GM12878 (cell line): ENCODE measurements at regions not wholly inside any gene's neighbourhood (a gene's known extent, or its start where the extent isn't known, plus 50 kb on each side); places are given as distances from the start of the nearest gene placed in this dataset.

Experiments
- ATAC-seq: fragments of 200-7000 bp; cut with Tn5 transposase; 3 replicates; pipeline ENCODE4 v1.9.1; 2020; ENCODE audit warnings: mild to moderate bottlenecking, moderate library complexity
- BruUV-seq: library from RNA; stranded (reverse); fragments of 400-500 nt; replicated peaks from 2 replicates; lab custom pipeline; 2021; lab: Mats Ljungman, UMichigan
- CTCF ChIA-PET: fragments of 300-600 bp; sonication (Branson Sonifier 250); formaldehyde crosslinking; extraction: SDS; loops from one replicate; lab custom pipeline; 2021; ENCODE audit warnings: inconsistent platforms; lab: Yijun Ruan, JAX
- POLR2A ChIA-PET: fragments of 350-600 bp; formaldehyde crosslinking; extraction: SDS; loops from one replicate; lab custom pipeline; 2021; ENCODE audit warnings: inconsistent platforms; lab: Charles Lee
- RAD21 ChIA-PET: fragments of 300-600 bp; sonication (Branson Sonifier 250); formaldehyde crosslinking; loops from one replicate; lab custom pipeline; 2023; ENCODE audit warnings: antibody characterized with exemption; ENCODE audit not compliant: unreplicated experiment; lab: Charles Lee
- SMC1A ChIA-PET: fragments of 300-600 bp; sonication (Branson Sonifier 250); formaldehyde crosslinking; loops from one replicate; lab custom pipeline; 2023; ENCODE audit not compliant: unreplicated experiment, uncharacterized antibody; lab: Charles Lee
- DNase-seq: peaks from one replicate; pipeline ENCODE4 v3.0.0-alpha.2; 2011; ENCODE audit warnings: low read depth, low spot score
- FAIRE-seq: peaks from 3 replicates; lab custom pipeline; 2011; peaks lifted over from hg19 to GRCh38; lab: Jason Lieb, UNC
- H2AFZ ChIP-seq: 2 replicates; pipeline ENCODE4 v1.6.0; 2011; ENCODE audit warnings: low read depth, low read length, control low read depth; ENCODE audit not compliant: control insufficient read depth
- H3K27ac ChIP-seq: 2 replicates; pipeline ENCODE4 v1.5.1; 2011; ENCODE audit warnings: control low read depth; ENCODE audit not compliant: control insufficient read depth, insufficient read depth
- H3K27me3 ChIP-seq, 2 experiments: replicated peaks in 1 of 2; 2 replicates each; pipeline versions ENCODE4 v1.6.0 to v1.6.1; 2011; ENCODE audit warnings: low read length in 1 of 2; ENCODE audit not compliant: control insufficient read depth in 2 of 2, insufficient read depth in 2 of 2
- H3K36me3 ChIP-seq, 2 experiments: 2 replicates each; pipeline ENCODE4 v1.5.1; 2011; ENCODE audit warnings: low read length in 1 of 2; ENCODE audit not compliant: control insufficient read depth in 2 of 2, insufficient read depth in 2 of 2
- H3K4me1 ChIP-seq: 2 replicates; pipeline ENCODE4 v1.6.1; 2011; ENCODE audit warnings: mild to moderate bottlenecking, low read length, moderate library complexity, mixed read lengths; ENCODE audit not compliant: control insufficient read depth, insufficient read depth
- H3K4me2 ChIP-seq: 2 replicates; pipeline ENCODE4 v1.6.0; 2011; ENCODE audit warnings: control low read depth; ENCODE audit not compliant: control insufficient read depth, insufficient read depth
- H3K4me3 ChIP-seq: fragments of 200-600 bp; sonication (generic); 2 replicates; pipeline ENCODE4 v1.5.1; 2016
- H3K79me2 ChIP-seq: 2 replicates; pipeline ENCODE4 v1.6.0; 2011; ENCODE audit warnings: low read length; ENCODE audit not compliant: control insufficient read depth, insufficient read depth
- H3K9ac ChIP-seq: 2 replicates; pipeline ENCODE4 v1.8.0; 2011; ENCODE audit warnings: low read length, control low read depth, mixed read lengths; ENCODE audit not compliant: control insufficient read depth, insufficient read depth
- H3K9me3 ChIP-seq: replicated peaks from 3 replicates; pipeline ENCODE4 v1.5.1; 2011; ENCODE audit warnings: mild to moderate bottlenecking, low read length; ENCODE audit not compliant: control insufficient read depth, insufficient read depth
- H4K20me1 ChIP-seq: 2 replicates; pipeline ENCODE4 v1.6.0; 2011; ENCODE audit not compliant: control insufficient read depth, insufficient read depth
- BHLHE40 ChIP-seq, 2 experiments: fragments of 450-650 bp in 1 of 2; IDR thresholded peaks; 2 replicates each; pipeline ENCODE4 v1.6.1; 2011 to 2017; ENCODE audit warnings: low read depth in 2 of 2, borderline replicate concordance in 1 of 2, improper control_type of control experiment in 1 of 2, low read length in 1 of 2, mild to moderate bottlenecking in 1 of 2
- FOXK2 ChIP-seq: fragments of 450-650 bp; IDR thresholded peaks from 2 replicates; pipeline ENCODE4 v1.6.1; 2017; ENCODE audit warnings: mild to moderate bottlenecking, moderate library complexity
- GABPA ChIP-seq: IDR thresholded peaks from 2 replicates; pipeline ENCODE4 v1.6.1; 2014; ENCODE audit warnings: antibody characterized with exemption, low read depth, mild to moderate bottlenecking, inconsistent platforms
- IKZF1 ChIP-seq: fragments of 450-650 bp; conservative IDR thresholded peaks from 2 replicates; pipeline ENCODE4 v1.6.1; 2017; ENCODE audit warnings: antibody characterized with exemption, mild to moderate bottlenecking
- WGBS: methylation state at CpG from one replicate; pipeline ENCODE4 v1.1.6; 2016; ENCODE audit warnings: low lambda C conversion rate; ENCODE audit not compliant: insufficient replicate concordance, insufficient coverage; ENCODE audit errors: missing lambda C conversion rate; 5-methylcytosine and 5-hydroxymethylcytosine counted together
- in situ Hi-C: fragments of 300-500 bp; cut with MboI; formaldehyde crosslinking; loops from 9 replicates; pipeline ENCODE4 v1.14.3; 2018; ENCODE audit warnings: mixed read lengths
- intact Hi-C: fragments of 100-400 bp; cut with micrococcal nuclease; formaldehyde crosslinking; loops from one replicate; pipeline ENCODE4 v1.14.2; 2022; ENCODE audit not compliant: unreplicated experiment

DNA sequence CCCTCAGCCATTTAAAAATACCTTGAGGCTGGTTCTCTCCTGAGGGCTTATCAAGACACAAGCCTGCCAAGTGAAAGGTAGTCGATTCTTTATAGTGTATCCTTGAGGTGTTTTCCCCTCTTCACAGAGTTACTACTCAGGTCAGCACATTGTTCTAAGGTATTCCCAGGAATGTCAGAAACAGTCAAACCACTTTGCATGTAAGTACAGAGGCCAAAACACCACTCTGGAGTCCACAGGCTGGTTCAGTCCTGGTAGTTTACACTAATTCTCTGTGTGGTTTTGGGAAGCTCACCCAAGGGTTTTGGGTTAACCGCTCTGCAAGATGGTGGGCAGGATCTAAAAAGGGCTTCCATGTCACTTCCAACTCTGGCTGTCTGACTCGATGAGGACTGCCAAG is 162.3 kb upstream of the PPP2R2B start:
- Histone ChIP-seq H2AFZ (no peak overlapping the region), H4K20me1 (no peaks in the 10 kb centered on the region), H3K79me2 (no peaks in the 10 kb centered on the region), H3K4me1 (no peaks in the 10 kb centered on the region), H3K36me3 (no peaks in the 10 kb centered on the region), H3K9ac (no peak overlapping the region), H3K9me3 (no peaks in the 10 kb centered on the region), H3K4me2 (no peak overlapping the region), H3K27ac (no peak overlapping the region), H3K4me3 (no peak overlapping the region), H3K27me3 (no peaks in the 10 kb centered on the region; a peak in 1 of 4 replicates)
- CTCF ChIA-PET: no interaction called here
- POLR2A ChIA-PET: no interaction called here
- intact Hi-C loops: no loop called here
- TF ChIP-seq BHLHE40 (IDR thresholded peaks at IDR 0.05; ENCODE audit: borderline replicate concordance in 1 of 2, low read depth in 2 of 2, low read length in 1 of 2): no peak
- no peak for TF ChIP-seq IKZF1
- no peak for TF ChIP-seq GABPA
- RAD21 ChIA-PET: no interaction called here
- DNase-seq (no peak), ATAC-seq (no peak), FAIRE-seq (no peak)
- no TSS peak for BruUV-seq
- 21% methylated on average over 3 of the region's 3 CpGs for WGBS
- in situ Hi-C loops: no loop called here
- SMC1A ChIA-PET: no interaction called here

DNA sequence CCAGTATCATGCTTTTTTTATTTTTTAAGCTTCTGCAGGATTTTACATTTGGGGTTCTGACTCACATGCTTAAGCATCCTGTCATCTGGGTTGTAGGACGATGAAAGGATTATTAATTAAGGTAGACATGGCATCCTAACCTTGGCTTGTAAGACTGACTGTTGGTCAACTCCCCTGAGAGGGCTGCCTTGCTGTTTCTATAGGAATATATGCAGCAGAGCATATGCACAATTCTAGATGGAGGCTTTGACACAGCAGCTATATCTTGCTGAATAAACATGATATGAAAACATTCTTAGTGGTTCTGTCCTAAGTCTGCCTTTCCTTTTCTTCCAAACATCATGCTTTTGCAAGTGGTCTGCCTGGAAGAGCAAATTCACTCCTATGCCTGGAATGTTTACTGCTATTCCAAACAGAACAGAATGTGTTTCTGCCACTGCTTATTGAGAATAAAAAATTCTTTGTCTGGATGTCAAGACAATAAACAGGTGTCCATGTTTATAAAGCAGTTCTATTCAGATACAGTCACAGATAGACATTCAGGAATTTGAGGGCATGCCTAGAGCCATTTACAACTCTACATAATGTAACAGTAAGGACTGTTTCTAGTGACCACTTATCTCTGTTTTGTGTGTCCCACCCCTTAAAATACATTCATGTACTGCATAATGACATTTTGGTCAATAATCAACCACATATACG is 166.2 kb upstream of the PPP2R2B start:
- in situ Hi-C loops (no loop called here), intact Hi-C loops (no loop called here)
- DNase-seq: no peak
- 0% methylated on average over 2 of the region's 2 CpGs for whole genome bisulfite sequencing
- ChIA-PET RAD21 (no interaction called here), CTCF (no interaction called here), SMC1A (no interaction called here), POLR2A (no interaction called here)
- Histone ChIP-seq H2AFZ (no peak overlapping the region), H3K4me3 (no peak overlapping the region), H3K27me3 (no peaks in the 10 kb centered on the region; a peak in 2 of 4 replicates), H3K79me2 (no peaks in the 10 kb centered on the region), H3K27ac (no peak overlapping the region), H4K20me1 (no peaks in the 10 kb centered on the region), H3K36me3 (no peaks in the 10 kb centered on the region), H3K4me1 (no peaks in the 10 kb centered on the region), H3K9ac (no peak overlapping the region), H3K4me2 (no peak overlapping the region), H3K9me3 (no peaks in the 10 kb centered on the region)
- no peak for FAIRE-seq
- ATAC-seq: no peak
- no peak for TF ChIP-seq FOXK2
- BruUV-seq: no TSS peak
